NCI-H187 (cell line): ENCODE measurements at regions not wholly inside any gene's neighbourhood (a gene's known extent, or its start where the extent isn't known, plus 50 kb on each side); places are given as distances from the start of the nearest gene placed in this dataset.

Experiments
- DNase-seq, 2 experiments: peaks; one replicate each; lab custom pipeline; 2025; lab: John Stamatoyannopoulos, UW

DNA sequence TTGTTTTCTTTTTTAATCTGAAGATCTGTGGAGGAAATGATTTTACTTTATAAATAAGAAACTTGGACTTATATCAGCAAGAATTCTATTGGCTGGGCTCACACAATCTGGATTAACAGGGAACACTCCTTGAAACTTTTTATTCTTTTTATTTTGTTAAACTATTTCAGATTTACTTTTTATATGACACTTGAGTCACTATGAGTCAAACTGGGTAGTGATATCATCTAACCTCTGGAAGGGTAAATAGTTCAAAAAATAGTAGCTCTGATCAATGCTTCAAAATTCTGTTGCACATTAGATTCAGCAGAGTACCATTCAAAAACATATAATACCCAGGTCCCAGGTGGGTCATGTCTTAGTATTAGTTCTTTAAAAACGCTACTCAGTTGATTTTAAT, 55.1 kb upstream of the NBEA start:
- DNase-seq, result no peak
